ENCODE measurements at regions not wholly inside any gene's neighbourhood (a gene's known extent, or its start where the extent isn't known, plus 50 kb on each side); places are given as distances from the start of the nearest gene placed in this dataset.
"Not testable (repeated sequence)": the region's sequence is repeated elsewhere in the genome, so short reads cannot be mapped to it uniquely, and the experiment has no call there.

DNA sequence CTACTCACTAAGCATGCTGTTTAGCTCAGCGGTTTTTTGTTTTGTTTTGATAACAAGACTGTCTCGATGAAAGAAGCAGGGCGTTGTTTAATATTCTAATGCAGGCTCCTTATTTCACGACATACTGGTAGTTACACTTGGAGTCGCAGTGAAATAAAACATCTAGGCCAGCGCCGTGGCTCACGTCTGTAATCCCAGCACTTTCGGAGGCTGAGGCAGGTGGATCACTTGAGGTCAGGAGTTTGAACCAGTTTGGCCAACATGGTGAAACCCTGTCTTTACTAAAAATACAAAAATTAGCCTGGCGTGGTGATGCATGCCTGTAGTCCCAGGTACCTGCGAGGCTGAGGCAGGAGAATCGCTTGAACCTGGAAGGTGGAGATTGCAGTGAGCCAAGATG, 145.8 kb downstream of the MYCN start:
- TF ChIP-seq, protein P1, sequence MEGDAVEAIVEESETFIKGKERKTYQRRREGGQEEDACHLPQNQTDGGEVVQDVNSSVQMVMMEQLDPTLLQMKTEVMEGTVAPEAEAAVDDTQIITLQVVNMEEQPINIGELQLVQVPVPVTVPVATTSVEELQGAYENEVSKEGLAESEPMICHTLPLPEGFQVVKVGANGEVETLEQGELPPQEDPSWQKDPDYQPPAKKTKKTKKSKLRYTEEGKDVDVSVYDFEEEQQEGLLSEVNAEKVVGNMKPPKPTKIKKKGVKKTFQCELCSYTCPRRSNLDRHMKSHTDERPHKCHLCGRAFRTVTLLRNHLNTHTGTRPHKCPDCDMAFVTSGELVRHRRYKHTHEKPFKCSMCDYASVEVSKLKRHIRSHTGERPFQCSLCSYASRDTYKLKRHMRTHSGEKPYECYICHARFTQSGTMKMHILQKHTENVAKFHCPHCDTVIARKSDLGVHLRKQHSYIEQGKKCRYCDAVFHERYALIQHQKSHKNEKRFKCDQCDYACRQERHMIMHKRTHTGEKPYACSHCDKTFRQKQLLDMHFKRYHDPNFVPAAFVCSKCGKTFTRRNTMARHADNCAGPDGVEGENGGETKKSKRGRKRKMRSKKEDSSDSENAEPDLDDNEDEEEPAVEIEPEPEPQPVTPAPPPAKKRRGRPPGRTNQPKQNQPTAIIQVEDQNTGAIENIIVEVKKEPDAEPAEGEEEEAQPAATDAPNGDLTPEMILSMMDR (IDR thresholded peaks at IDR 0.05; ENCODE audit: insufficient read depth, low read length, poor library complexity, severe bottlenecking), result not testable (repeated sequence)
- not testable (repeated sequence) for TF ChIP-seq EZH2phosphoT487 (conservative IDR thresholded peaks at IDR 0.05; ENCODE audit: low read length)
